Effector memory CD8-positive, alpha-beta T cell (primary cell): ENCODE measurements at regions not wholly inside any gene's neighbourhood (a gene's known extent, or its start where the extent isn't known, plus 50 kb on each side); places are given as distances from the start of the nearest gene placed in this dataset.
"Not testable (repeated sequence)": the region's sequence is repeated elsewhere in the genome, so short reads cannot be mapped to it uniquely, and the experiment has no call there.

Experiments
- ATAC-seq: fragments of 150-1000 bp; cut with Tn5 transposase; replicated peaks from 2 replicates; pipeline ENCODE4 v1.10.0; 2021; ENCODE audit warnings: mild to moderate bottlenecking, moderate library complexity
- DNase-seq, 3 experiments: peaks; one replicate each; pipeline ENCODE4 v3.0.0; 2021
- H3K27ac Mint-ChIP-seq, 2 donors: one replicate each; pipeline ENCODE4 v1.8.0; 2022; ENCODE audit warnings: mild to moderate bottlenecking in 2 of 2, mixed read lengths in 2 of 2, moderate library complexity in 2 of 2
- H3K27me3 Mint-ChIP-seq, 2 donors: one replicate each; pipeline ENCODE4 v1.8.0; 2022; ENCODE audit warnings: mixed read lengths in 2 of 2
- H3K36me3 Mint-ChIP-seq: one replicate; pipeline ENCODE4 v1.8.0; 2022; ENCODE audit warnings: mild to moderate bottlenecking, moderate library complexity, mixed read lengths; ENCODE audit not compliant: insufficient read depth
- H3K4me1 Mint-ChIP-seq, 2 donors: one replicate each; pipeline ENCODE4 v1.8.0; 2022; ENCODE audit warnings: low read depth in 2 of 2, mixed read lengths in 2 of 2
- H3K4me3 Mint-ChIP-seq, 2 donors: one replicate each; pipeline ENCODE4 v1.8.0; 2022; ENCODE audit warnings: mild to moderate bottlenecking in 2 of 2, mixed read lengths in 2 of 2, moderate library complexity in 2 of 2
- H3K9me3 Mint-ChIP-seq, 2 donors: one replicate each; pipeline ENCODE4 v1.8.0; 2022; ENCODE audit warnings: mixed read lengths in 2 of 2

- Mint-ChIP-seq H3K36me3 (no peaks in the 10 kb centered on the region), H3K4me1 (peaks cover 0 to 2% of the 10 kb centered on the region in 2 donors), H3K27ac (no peak overlapping the region), H3K4me3 (no peak overlapping the region), H3K9me3 (no peaks in the 10 kb centered on the region), H3K27me3 (peaks cover 4 to 5% of the 10 kb centered on the region in 2 donors)
- DNase-seq (no peak), ATAC-seq (no peak)
These were observed 452.9 kb upstream of the NECTIN3 start for GRCh38 chr3:110618512-110619226.

- H3K27ac Mint-ChIP-seq, result no peak overlapping the region
- H3K27me3 Mint-ChIP-seq, result no peaks in the 10 kb centered on the region
- H3K4me3 Mint-ChIP-seq, result no peak overlapping the region
- DNase-seq, result no peak
- H3K4me1 Mint-ChIP-seq, result peaks cover 0 to 4% of the 10 kb centered on the region in 2 donors
- no peaks in the 10 kb centered on the region for H3K9me3 Mint-ChIP-seq
- H3K36me3 Mint-ChIP-seq, result no peaks in the 10 kb centered on the region
- ATAC-seq, result no peak
These were observed 451.5 kb upstream of the NECTIN3 start for GRCh38 chr3:110620118-110620517.

- ATAC-seq (no peak), DNase-seq (no peak)
- Mint-ChIP-seq H3K27me3 (no peaks in the 10 kb centered on the region), H3K27ac (no peak overlapping the region), H3K9me3 (no peaks in the 10 kb centered on the region), H3K4me1 (peaks cover 12 to 15% of the 10 kb centered on the region in 2 donors), H3K4me3 (no peak overlapping the region), H3K36me3 (no peaks in the 10 kb centered on the region)
These were observed 448.0 kb upstream of the NECTIN3 start for GRCh38 chr3:110623571-110623970.

GRCh38 chr3:110624576-110624975 lies 447.0 kb upstream of the NECTIN3 start:
- DNase-seq (no peak), ATAC-seq (no peak)
- Mint-ChIP-seq H3K27ac (no peak overlapping the region), H3K4me3 (no peak overlapping the region), H3K9me3 (no peaks in the 10 kb centered on the region), H3K27me3 (no peaks in the 10 kb centered on the region), H3K4me1 (peaks cover 12 to 15% of the 10 kb centered on the region in 2 donors), H3K36me3 (no peaks in the 10 kb centered on the region)

- Mint-ChIP-seq H3K4me1 (peaks cover 12 to 15% of the 10 kb centered on the region in 2 donors), H3K27me3 (no peaks in the 10 kb centered on the region), H3K4me3 (no peak overlapping the region), H3K27ac (no peak overlapping the region), H3K36me3 (no peaks in the 10 kb centered on the region), H3K9me3 (no peaks in the 10 kb centered on the region)
- no peak for ATAC-seq
- DNase-seq, result no peak
These were observed 446.3 kb upstream of the NECTIN3 start for GRCh38 chr3:110625201-110625747.

GRCh38 chr3:110626652-110627111 lies 444.9 kb upstream of the NECTIN3 start:
- not testable (repeated sequence) for DNase-seq, H3K9me3 Mint-ChIP-seq, H3K27me3 Mint-ChIP-seq, H3K36me3 Mint-ChIP-seq, ATAC-seq
- peak overlapping the region; percentile 35 to 64 for H3K4me3 Mint-ChIP-seq
- peak overlapping the region; percentile 67 to 78 for H3K27ac Mint-ChIP-seq
- H3K4me1 Mint-ChIP-seq, result peaks cover 12 to 15% of the 10 kb centered on the region in 2 donors

GRCh38 chr3:110628650-110629301 lies 442.8 kb upstream of the NECTIN3 start:
- Mint-ChIP-seq H3K4me1 (peaks cover 12% of the 10 kb centered on the region in 2 donors), H3K27ac (peak overlapping the region in 1 of 2 donors; percentile 35), H3K4me3 (peak overlapping the region in 1 of 2 donors; percentile 15), H3K9me3 (no peaks in the 10 kb centered on the region), H3K36me3 (no peaks in the 10 kb centered on the region), H3K27me3 (no peaks in the 10 kb centered on the region)
- DNase-seq, result no peak
- ATAC-seq, result no peak

GRCh38 chr3:110629917-110630316 lies 441.7 kb upstream of the NECTIN3 start:
- no peaks in the 10 kb centered on the region for H3K9me3 Mint-ChIP-seq
- H3K27me3 Mint-ChIP-seq, result no peaks in the 10 kb centered on the region

GRCh38 chr3:110644203-110644602 lies 427.4 kb upstream of the NECTIN3 start:
- Mint-ChIP-seq H3K4me1 (no peaks in the 10 kb centered on the region), H3K36me3 (no peaks in the 10 kb centered on the region), H3K9me3 (no peaks in the 10 kb centered on the region), H3K27me3 (peaks cover 2 to 10% of the 10 kb centered on the region in 2 donors), H3K27ac (no peak overlapping the region), H3K4me3 (no peak overlapping the region)
- DNase-seq, result no peak
- no peak for ATAC-seq

More at GRCh38 chr3:110629917-110630316, 441.7 kb upstream of the NECTIN3 start:
- no peak overlapping the region for H3K27ac Mint-ChIP-seq
- no peak for DNase-seq
- no peaks in the 10 kb centered on the region for H3K36me3 Mint-ChIP-seq
- no peak overlapping the region for H3K4me3 Mint-ChIP-seq
- no peak for ATAC-seq
- peaks cover 12% of the 10 kb centered on the region in 2 donors for H3K4me1 Mint-ChIP-seq

- Mint-ChIP-seq H3K4me3 (no peak overlapping the region), H3K4me1 (no peaks in the 10 kb centered on the region), H3K36me3 (no peaks in the 10 kb centered on the region), H3K27me3 (peaks cover 0 to 8% of the 10 kb centered on the region in 2 donors), H3K9me3 (no peaks in the 10 kb centered on the region), H3K27ac (no peak overlapping the region)
- DNase-seq, result no peak
- no peak for ATAC-seq
These were observed 425.6 kb upstream of the NECTIN3 start for GRCh38 chr3:110646055-110646454.

GRCh38 chr3:110646496-110646895 lies 425.1 kb upstream of the NECTIN3 start:
- Mint-ChIP-seq H3K9me3 (no peaks in the 10 kb centered on the region), H3K36me3 (no peaks in the 10 kb centered on the region), H3K27ac (no peak overlapping the region), H3K4me1 (no peaks in the 10 kb centered on the region), H3K4me3 (no peak overlapping the region), H3K27me3 (peaks cover 0 to 8% of the 10 kb centered on the region in 2 donors)
- DNase-seq (no peak), ATAC-seq (no peak)

GRCh38 chr3:110647586-110647985 lies 424.0 kb upstream of the NECTIN3 start:
- H3K27ac Mint-ChIP-seq, result no peak overlapping the region
- ATAC-seq (no peak), DNase-seq (no peak)
- H3K9me3 Mint-ChIP-seq, result no peaks in the 10 kb centered on the region
- H3K27me3 Mint-ChIP-seq, result peaks cover 0 to 8% of the 10 kb centered on the region in 2 donors
- H3K4me3 Mint-ChIP-seq, result no peak overlapping the region
- no peaks in the 10 kb centered on the region for H3K36me3 Mint-ChIP-seq
- H3K4me1 Mint-ChIP-seq, result no peaks in the 10 kb centered on the region

GRCh38 chr3:110650741-110651140 lies 420.9 kb upstream of the NECTIN3 start:
- H3K27ac Mint-ChIP-seq, result no peak overlapping the region
- H3K4me3 Mint-ChIP-seq, result no peak overlapping the region
- H3K4me1 Mint-ChIP-seq, result no peaks in the 10 kb centered on the region
- no peaks in the 10 kb centered on the region for H3K9me3 Mint-ChIP-seq
- DNase-seq, result no peak
- H3K36me3 Mint-ChIP-seq, result no peaks in the 10 kb centered on the region
- H3K27me3 Mint-ChIP-seq, result peaks cover 0 to 8% of the 10 kb centered on the region in 2 donors
- no peak for ATAC-seq
